Stimulated activated CD8-positive, alpha-beta memory T cell treated with anti-CD3 and anti-CD28 coated beads, Interleukin-7, amount 100 ng/mL, for 48 hours (primary cell): ENCODE measurements at regions not wholly inside any gene's neighbourhood (a gene's known extent, or its start where the extent isn't known, plus 50 kb on each side); places are given as distances from the start of the nearest gene placed in this dataset.

Experiments
- DNase-seq, 2 donors: peaks; one replicate each; pipeline ENCODE4 v3.0.0-alpha.2; 2020; ENCODE audit warnings: low read depth in 1 of 2; ENCODE audit errors: extremely low read depth in 1 of 2

GRCh38 chr2:59560769-59561168 is 992.7 kb downstream of the BCL11A start:
- no peak for DNase-seq

GRCh38 chr2:59540864-59541263 is 1012.6 kb downstream of the BCL11A start:
- no peak for DNase-seq

GRCh38 chr2:59538398-59538911 is 1015.0 kb downstream of the BCL11A start:
- no peak for DNase-seq

- DNase-seq = no peak
Measured at GRCh38 chr2:59532808-59533207, 1020.6 kb downstream of the BCL11A start.

- no peak for DNase-seq
Measured at GRCh38 chr2:59530258-59530657, 1023.2 kb downstream of the BCL11A start.

- DNase-seq = no peak
Measured at GRCh38 chr2:59529726-59530125, 1023.7 kb downstream of the BCL11A start.

- no peak for DNase-seq
Measured at GRCh38 chr2:59528525-59528924, 1024.9 kb downstream of the BCL11A start.

GRCh38 chr2:59502981-59503380 is 1050.5 kb downstream of the BCL11A start:
- no peak for DNase-seq

GRCh38 chr2:59490994-59491393 is 1062.5 kb downstream of the BCL11A start:
- DNase-seq = no peak

- no peak for DNase-seq
Measured at GRCh38 chr2:59490192-59490591, 1063.3 kb downstream of the BCL11A start.

GRCh38 chr2:59484673-59485072 is 1068.8 kb downstream of the BCL11A start:
- no peak for DNase-seq

- DNase-seq = no peak
Measured at GRCh38 chr2:59463426-59463825, 1090.0 kb downstream of the BCL11A start.

GRCh38 chr2:59462422-59463197 is 1090.8 kb downstream of the BCL11A start:
- DNase-seq = no peak

GRCh38 chr2:59461127-59461526 is 1092.3 kb downstream of the BCL11A start:
- no peak for DNase-seq

- no peak for DNase-seq
Measured at GRCh38 chr2:59458800-59459199, 1094.7 kb downstream of the BCL11A start.

GRCh38 chr2:59456285-59456684 is 1097.2 kb downstream of the BCL11A start:
- DNase-seq = no peak

- DNase-seq = no peak
Measured at GRCh38 chr2:59449274-59449673, 1104.2 kb downstream of the BCL11A start.

- DNase-seq = no peak
Measured at GRCh38 chr2:59440491-59440890, 1113.0 kb downstream of the BCL11A start.

- no peak for DNase-seq
Measured at GRCh38 chr2:59435635-59436034, 1117.8 kb downstream of the BCL11A start.

- DNase-seq = no peak
Measured at GRCh38 chr2:59428940-59429339, 1124.5 kb downstream of the BCL11A start.

GRCh38 chr2:59427980-59428379 is 1125.5 kb downstream of the BCL11A start:
- no peak for DNase-seq

GRCh38 chr2:59425247-59425646 is 1128.2 kb downstream of the BCL11A start:
- DNase-seq = no peak
